Fibroblast of gingiva (primary cell): ENCODE measurements at regions not wholly inside any gene's neighbourhood (a gene's known extent, or its start where the extent isn't known, plus 50 kb on each side); places are given as distances from the start of the nearest gene placed in this dataset.

Experiments used
- DNase-seq: peaks from one replicate; pipeline ENCODE4 v3.0.0-alpha.2; 2011; ENCODE audit warnings: low read depth

DNA sequence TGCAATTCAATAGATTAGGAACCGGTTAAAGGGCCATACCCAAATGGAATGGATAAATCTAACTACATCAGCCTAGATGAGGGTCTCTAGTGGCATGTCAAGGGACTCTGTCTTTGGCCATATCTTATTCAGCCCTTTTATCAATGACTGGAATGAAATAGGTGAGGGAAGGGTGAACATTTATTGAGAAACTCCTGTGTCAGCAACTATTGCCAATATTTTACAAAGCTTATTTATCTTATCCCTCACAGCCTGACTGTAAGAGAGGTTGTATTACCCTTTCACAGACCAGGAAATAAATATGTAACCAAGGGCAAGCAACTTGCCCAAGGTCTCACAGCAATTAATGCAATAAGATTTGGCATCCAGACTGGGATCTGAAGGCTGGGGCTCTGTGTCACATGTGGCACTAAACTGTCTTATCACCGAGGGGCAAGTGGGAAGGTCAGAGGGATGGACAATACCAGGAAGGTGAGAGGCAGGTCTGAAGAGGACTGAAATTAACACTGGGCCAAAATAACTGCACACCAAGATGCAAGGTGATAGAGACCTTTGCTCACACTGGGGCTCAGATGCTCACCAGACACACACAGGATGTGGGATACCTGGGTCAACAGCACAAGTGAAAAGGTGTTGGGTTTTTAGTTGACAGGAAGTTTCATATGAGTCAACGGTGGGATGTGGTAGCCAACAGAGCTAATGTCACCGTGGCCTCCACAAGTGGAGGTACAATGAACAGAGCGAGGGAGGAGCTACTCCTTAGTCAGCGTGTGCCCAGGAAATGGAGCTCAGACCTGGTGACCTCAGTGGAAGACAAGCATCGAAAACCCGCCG is 261.3 kb downstream of the RPLP1 start:
- DNase-seq, result no peak

- no peak for DNase-seq
These were observed 262.6 kb downstream of the RPLP1 start for GRCh38 chr15:69715210-69715609.

DNA sequence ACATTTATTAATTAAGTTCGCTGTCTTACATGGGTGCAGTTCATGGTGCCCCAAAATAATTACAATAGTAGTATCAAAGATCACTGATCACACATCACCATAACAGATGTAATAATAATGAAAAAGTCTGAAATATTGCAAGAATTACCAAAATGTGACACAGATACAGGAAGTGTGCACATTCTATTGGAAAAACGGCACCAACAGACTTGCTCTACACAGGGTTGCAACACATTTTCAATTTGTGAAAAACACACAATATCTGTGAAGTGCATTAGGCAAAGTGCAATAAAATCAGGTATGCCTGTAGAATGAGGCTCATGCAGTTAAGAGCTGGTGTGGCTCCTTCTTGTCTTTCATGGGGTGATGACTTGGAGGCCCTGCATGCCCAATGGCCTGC is 265.8 kb downstream of the RPLP1 start:
- no peak for DNase-seq

- DNase-seq, result no peak
These were observed 266.3 kb downstream of the RPLP1 start for GRCh38 chr15:69718916-69719315.

DNA sequence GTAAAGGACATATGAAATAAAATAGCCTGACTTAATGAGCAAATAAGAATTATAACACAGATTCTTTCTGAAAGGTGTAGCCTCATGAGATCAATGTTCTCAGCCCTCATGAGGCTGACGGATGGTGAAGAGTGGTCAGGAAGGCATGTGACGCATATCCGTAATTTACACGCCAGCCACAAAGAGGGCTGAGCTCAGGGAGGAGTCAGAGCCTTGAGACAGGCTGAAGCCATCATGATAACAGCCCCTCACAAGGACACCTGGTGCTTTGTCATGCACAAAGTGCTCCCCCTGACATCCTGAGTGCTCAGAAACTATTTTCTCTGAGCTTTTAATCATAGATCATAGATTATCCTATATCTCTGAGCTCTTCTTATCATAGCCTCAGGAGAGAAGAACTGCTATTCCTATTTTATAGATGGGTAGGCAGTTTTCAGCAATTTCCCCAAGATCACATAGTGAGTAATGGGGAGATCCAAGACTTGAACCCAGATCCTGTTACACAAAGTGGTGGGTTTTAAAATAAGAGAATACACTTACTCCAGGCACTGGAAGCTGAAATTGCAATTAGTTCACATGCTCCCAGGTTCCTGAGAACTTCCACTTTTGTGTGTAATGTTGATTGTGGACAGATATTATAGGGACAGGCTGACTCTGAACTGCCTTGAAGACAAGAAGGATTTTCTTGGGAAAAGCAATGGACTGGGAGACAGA is 267.1 kb downstream of the RPLP1 start:
- no peak for DNase-seq

- no peak for DNase-seq
These were observed 267.9 kb downstream of the RPLP1 start for GRCh38 chr15:69720536-69720935.

DNA sequence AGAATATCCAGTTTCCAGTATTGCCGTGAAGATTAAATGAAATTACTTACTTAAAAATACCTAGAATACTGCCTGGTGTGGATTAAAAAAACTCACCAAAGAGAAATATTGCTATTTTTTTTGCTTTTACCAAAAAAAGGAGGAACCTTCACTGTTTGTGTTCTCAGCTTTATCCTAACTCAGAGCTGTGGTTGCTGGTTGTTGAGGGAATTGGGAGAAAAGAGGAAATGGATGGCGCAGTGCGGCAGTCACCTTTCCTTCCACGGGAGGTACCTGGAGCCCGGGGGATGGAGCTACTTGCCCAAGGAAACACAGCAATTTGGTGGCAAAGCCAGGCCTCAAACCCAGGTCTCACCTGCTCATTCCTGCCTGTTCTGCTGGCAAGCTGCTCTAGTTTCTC is 270.3 kb downstream of the RPLP1 start:
- DNase-seq, result no peak

DNA sequence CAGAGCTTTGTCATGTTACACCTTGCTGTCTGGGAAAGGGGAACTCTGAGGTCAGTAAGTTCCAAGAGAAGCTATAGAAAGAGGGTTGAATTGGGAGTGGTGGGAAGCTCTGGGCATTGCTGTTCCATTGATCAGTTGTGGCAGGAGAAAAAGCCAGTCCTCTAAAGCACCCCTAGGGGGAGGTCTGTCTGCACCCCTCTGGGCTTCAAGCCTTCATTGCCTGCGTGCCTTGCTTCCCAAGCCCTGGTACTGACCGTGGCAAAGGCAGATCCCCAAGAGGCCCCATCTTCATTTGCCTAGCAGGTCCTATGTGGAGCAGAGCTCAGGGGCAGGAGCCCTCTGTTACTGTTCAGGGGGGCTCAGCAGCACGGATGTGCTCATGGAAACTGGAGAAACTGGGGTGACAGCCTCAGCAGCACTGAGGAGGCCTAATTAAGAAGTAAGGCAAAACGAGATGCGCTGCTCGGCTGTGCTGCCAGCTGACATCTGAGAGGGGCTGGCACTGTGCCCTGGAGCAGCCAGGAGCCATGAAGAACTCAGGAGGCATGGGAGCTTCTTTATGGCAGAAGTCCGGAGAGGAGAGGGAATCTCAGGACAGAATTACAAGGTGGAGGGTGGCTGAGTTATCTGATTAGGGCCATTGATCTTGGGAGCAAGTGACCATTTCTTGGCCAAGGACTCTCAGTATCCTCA is 270.9 kb downstream of the RPLP1 start:
- DNase-seq, result no peak

DNA sequence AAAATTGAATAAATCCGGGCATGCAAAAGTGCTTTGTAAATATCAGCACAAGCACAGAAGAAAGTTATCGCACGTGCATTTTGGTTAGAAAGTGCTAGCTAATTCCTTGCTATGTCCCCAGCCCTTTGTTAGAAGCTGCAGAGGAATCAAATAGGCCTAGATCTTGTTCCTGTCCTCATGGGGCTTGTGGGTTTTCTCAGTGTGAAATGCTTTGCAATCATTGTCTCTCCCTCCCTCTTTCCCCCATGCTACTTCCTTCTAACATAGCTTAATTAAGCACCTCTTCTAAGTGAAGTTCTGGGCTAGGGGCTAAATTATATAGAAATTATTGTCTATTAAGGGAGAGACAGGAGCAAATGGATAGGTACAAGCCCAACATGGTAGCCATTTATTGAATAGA is 271.7 kb downstream of the RPLP1 start:
- no peak for DNase-seq

DNA sequence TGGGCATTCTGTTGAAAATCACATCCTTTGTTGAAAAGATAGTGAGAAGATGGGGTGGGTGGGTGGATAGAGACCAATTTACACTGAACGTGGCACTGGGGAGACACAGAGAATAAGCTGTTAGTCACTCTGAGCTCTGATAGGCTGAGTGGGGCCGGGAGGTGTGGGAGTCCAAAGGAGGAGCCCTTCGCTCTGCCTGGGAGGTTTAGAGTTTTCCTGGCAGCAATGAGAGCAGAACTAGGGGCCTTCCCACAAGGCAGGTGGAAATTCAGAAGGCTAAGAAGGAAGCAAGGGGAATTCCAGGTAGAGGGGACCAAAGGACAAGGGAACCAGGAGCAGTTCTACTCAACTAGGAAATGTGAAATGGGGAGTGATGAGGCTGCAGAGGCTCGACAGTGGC is 272.7 kb downstream of the RPLP1 start:
- DNase-seq, result no peak

- no peak for DNase-seq
These were observed 273.3 kb downstream of the RPLP1 start for GRCh38 chr15:69725957-69726356.

- no peak for DNase-seq
These were observed 274.7 kb downstream of the RPLP1 start for GRCh38 chr15:69727121-69727924.

- DNase-seq, result no peak
These were observed 276.6 kb downstream of the RPLP1 start for GRCh38 chr15:69729167-69729748.

GRCh38 chr15:69730281-69731080 is 277.9 kb downstream of the RPLP1 start:
- no peak for DNase-seq

DNA sequence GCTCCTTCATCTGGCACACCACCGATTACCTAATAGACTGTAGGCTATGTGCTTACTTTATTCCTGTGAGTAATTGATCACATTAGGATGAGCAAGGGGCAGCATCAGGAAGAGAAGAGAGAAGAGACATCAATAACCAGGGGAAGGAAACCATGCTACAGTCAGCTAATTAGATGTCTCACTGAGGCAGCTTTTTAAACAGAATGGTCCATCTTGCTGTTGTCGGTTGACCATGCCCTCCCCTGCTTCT is 278.4 kb downstream of the RPLP1 start:
- DNase-seq, result no peak

- DNase-seq, result no peak
These were observed 279.0 kb downstream of the RPLP1 start for GRCh38 chr15:69731581-69731980.

- DNase-seq, result no peak
These were observed 279.5 kb downstream of the RPLP1 start for GRCh38 chr15:69732133-69732532.

DNA sequence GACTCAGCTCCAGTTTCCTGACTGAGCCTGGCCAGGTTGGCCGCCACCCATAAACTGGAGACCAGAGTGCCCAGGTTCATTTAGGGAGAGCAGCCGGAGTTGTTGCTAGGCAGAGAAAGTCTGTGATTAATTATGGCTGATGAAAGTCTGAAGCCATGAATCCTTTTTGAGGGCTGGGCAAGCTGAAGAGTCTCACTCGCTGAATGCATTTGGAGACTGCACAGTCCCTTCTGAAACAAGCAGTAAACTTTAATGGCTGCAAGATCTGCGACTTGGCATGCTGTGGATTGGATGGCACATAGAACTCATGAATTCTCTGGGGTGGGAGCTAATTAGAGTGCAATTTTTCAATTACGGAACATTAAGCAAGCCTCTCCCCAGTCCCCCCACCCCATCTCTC is 282.1 kb downstream of the RPLP1 start:
- peak; percentile 24 for DNase-seq

DNA sequence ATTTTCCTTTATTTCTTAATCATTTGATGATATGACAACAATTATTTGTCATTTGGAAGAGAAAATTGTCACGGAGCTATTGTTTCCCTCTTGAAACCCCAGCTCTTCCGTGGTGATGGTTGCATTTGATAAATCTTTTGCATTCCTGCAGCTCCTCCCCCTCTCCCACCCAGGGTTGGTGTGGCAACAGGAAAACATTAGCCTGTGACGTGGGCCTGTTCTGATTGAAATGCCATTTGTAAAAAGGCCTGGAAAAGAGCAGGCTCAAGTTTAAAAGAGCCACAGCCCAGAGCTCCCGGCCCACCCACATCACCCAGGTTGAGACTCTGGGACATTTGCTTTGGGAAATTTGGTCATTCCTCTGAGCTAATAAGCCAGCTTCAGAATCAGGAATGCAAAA is 282.5 kb downstream of the RPLP1 start:
- DNase-seq, result peak; percentile 55

GRCh38 chr15:69736161-69736560 is 283.5 kb downstream of the RPLP1 start:
- no peak for DNase-seq

- no peak for DNase-seq
These were observed 285.3 kb downstream of the RPLP1 start for GRCh38 chr15:69737916-69738315.
